H9 (cell line): ENCODE measurements at regions not wholly inside any gene's neighbourhood (a gene's known extent, or its start where the extent isn't known, plus 50 kb on each side); places are given as distances from the start of the nearest gene placed in this dataset.

Source experiments
- DNase-seq: peaks from one replicate; pipeline ENCODE4 v3.0.0-alpha.2; 2017
- H2AFZ ChIP-seq: one replicate; pipeline ENCODE4 v1.6.1; 2013; ENCODE audit warnings: mild to moderate bottlenecking, low read length, control low read depth, moderate library complexity
- H2AK5ac ChIP-seq: 2 replicates; pipeline ENCODE4 v1.6.1; 2013; ENCODE audit warnings: low read length, control low read depth, mixed read lengths; ENCODE audit not compliant: insufficient read length
- H2BK120ac ChIP-seq: one replicate; pipeline ENCODE4 v1.6.1; 2013; ENCODE audit warnings: low read depth, mild to moderate bottlenecking, low read length, control low read depth, inconsistent platforms; ENCODE audit not compliant: poor library complexity, severe bottlenecking
- H2BK12ac ChIP-seq: 2 replicates; pipeline ENCODE4 v1.6.1; 2013; ENCODE audit warnings: low read length, control low read depth, mixed read lengths, low read depth; ENCODE audit not compliant: insufficient read length
- H2BK15ac ChIP-seq: 2 replicates; pipeline ENCODE4 v1.6.1; 2013; ENCODE audit warnings: low read depth, low read length, control low read depth
- H2BK20ac ChIP-seq: one replicate; pipeline ENCODE4 v1.6.1; 2013; ENCODE audit warnings: low read depth, mild to moderate bottlenecking, low read length, control low read depth, inconsistent platforms; ENCODE audit not compliant: poor library complexity, severe bottlenecking
- H2BK5ac ChIP-seq: 2 replicates; pipeline ENCODE4 v1.6.1; 2013; ENCODE audit warnings: low read length, control low read depth, mixed read lengths; ENCODE audit not compliant: insufficient read length
- H3K14ac ChIP-seq: 2 replicates; pipeline ENCODE4 v1.6.1; 2013; ENCODE audit warnings: low read length, control low read depth; ENCODE audit not compliant: insufficient read depth
- H3K18ac ChIP-seq: 2 replicates; pipeline ENCODE4 v1.6.1; 2013; ENCODE audit warnings: low read depth, mild to moderate bottlenecking, mixed read lengths, low read length, control low read depth; ENCODE audit not compliant: insufficient read length
- H3K23ac ChIP-seq: 2 replicates; pipeline ENCODE4 v1.6.1; 2013; ENCODE audit warnings: low read length, control low read depth, mixed read lengths, low read depth; ENCODE audit not compliant: insufficient read length
- H3K23me2 ChIP-seq: 2 replicates; pipeline ENCODE4 v1.6.1; 2013; ENCODE audit warnings: low read depth, mild to moderate bottlenecking, mixed read lengths, low read length, control low read depth; ENCODE audit not compliant: insufficient read length, poor library complexity, severe bottlenecking
- H3K27ac ChIP-seq: 2 replicates; pipeline ENCODE4 v1.5.1; 2013; ENCODE audit warnings: low read length, control low read depth, mixed read lengths, low read depth; ENCODE audit not compliant: insufficient read length
- H3K27me3 ChIP-seq: 2 replicates; pipeline ENCODE4 v1.6.1; 2013; ENCODE audit warnings: low read length, control low read depth, inconsistent platforms; ENCODE audit not compliant: insufficient read depth
- H3K4ac ChIP-seq: 2 replicates; pipeline ENCODE4 v1.6.1; 2013; ENCODE audit warnings: low read depth, mild to moderate bottlenecking, control low read depth, inconsistent platforms, low read length, moderate library complexity
- H3K4me1 ChIP-seq: 2 replicates; pipeline ENCODE4 v1.6.1; 2013; ENCODE audit warnings: low read length, control low read depth, inconsistent platforms; ENCODE audit not compliant: insufficient read depth
- H3K4me2 ChIP-seq: 2 replicates; pipeline ENCODE4 v1.6.1; 2013; ENCODE audit warnings: low read length, control low read depth, mixed read lengths; ENCODE audit not compliant: insufficient read length, insufficient read depth
- H3K56ac ChIP-seq: 2 replicates; pipeline ENCODE4 v1.6.1; 2013; ENCODE audit warnings: low read depth, mild to moderate bottlenecking, mixed read lengths, low read length, control low read depth; ENCODE audit not compliant: insufficient read length
- H3K79me1 ChIP-seq: 2 replicates; pipeline ENCODE4 v1.6.1; 2013; ENCODE audit warnings: low read depth, mild to moderate bottlenecking, moderate library complexity, low read length, control low read depth, inconsistent platforms; ENCODE audit not compliant: insufficient read depth, poor library complexity, severe bottlenecking
- H3K79me2 ChIP-seq: 2 replicates; pipeline ENCODE4 v1.6.1; 2013; ENCODE audit warnings: low read length, control low read depth, inconsistent platforms; ENCODE audit not compliant: insufficient read depth
- H3K9ac ChIP-seq: 2 replicates; pipeline ENCODE4 v1.6.1; 2013; ENCODE audit warnings: low read length, control low read depth, mixed read lengths; ENCODE audit not compliant: insufficient read length; ENCODE audit errors: extremely low read depth
- H3K9me3 ChIP-seq: one replicate; pipeline ENCODE4 v1.6.1; 2013; ENCODE audit warnings: low read depth, low read length, inconsistent platforms; ENCODE audit not compliant: control insufficient read depth
- H3T11ph ChIP-seq: one replicate; pipeline ENCODE4 v1.6.1; 2013; ENCODE audit warnings: mild to moderate bottlenecking, low read length, control low read depth, inconsistent platforms
- H4K20me1 ChIP-seq: one replicate; pipeline ENCODE4 v1.6.1; 2013; ENCODE audit not compliant: control insufficient read depth, insufficient read length, insufficient read depth
- H4K5ac ChIP-seq: 2 replicates; pipeline ENCODE4 v1.6.1; 2013; ENCODE audit warnings: low read depth, mild to moderate bottlenecking, mixed read lengths, low read length, control low read depth; ENCODE audit not compliant: insufficient read length
- H4K8ac ChIP-seq: replicated peaks from 2 replicates; pipeline ENCODE4 v1.6.1; 2013; ENCODE audit warnings: low read length, control low read depth, mixed read lengths, low read depth; ENCODE audit not compliant: insufficient read length
- H4K91ac ChIP-seq: 2 replicates; pipeline ENCODE4 v1.6.1; 2013; ENCODE audit warnings: low read depth, mild to moderate bottlenecking, moderate library complexity, mixed read lengths, low read length, control low read depth; ENCODE audit not compliant: insufficient read length
- H3K27ac Mint-ChIP-seq, 3 experiments: 2 replicates in 2 of 3; 3 replicates in 1 of 3; pipeline ENCODE4 v1.8.0; 2020 to 2021; ENCODE audit warnings: mixed read lengths in 3 of 3, mild to moderate bottlenecking in 1 of 3, moderate library complexity in 1 of 3
- H3K27me3 Mint-ChIP-seq: 2 replicates; pipeline ENCODE4 v1.8.0; 2021; ENCODE audit warnings: low read depth, mild to moderate bottlenecking, moderate library complexity, mixed read lengths
- H3K36me3 Mint-ChIP-seq, 3 experiments: 2 replicates in 2 of 3; 3 replicates in 1 of 3; pipeline ENCODE4 v1.8.0; 2020 to 2021; ENCODE audit warnings: low read depth in 3 of 3, mixed read lengths in 3 of 3; ENCODE audit not compliant: insufficient read depth in 1 of 3
- H3K4me1 Mint-ChIP-seq, 2 experiments: 2 replicates each; pipeline ENCODE4 v1.8.0; 2020; ENCODE audit warnings: mixed read lengths in 2 of 2
- H3K4me3 Mint-ChIP-seq, 2 experiments: 2 replicates in 1 of 2; 3 replicates in 1 of 2; pipeline ENCODE4 v1.8.0; 2020 to 2021; ENCODE audit warnings: mild to moderate bottlenecking in 2 of 2, mixed read lengths in 2 of 2, moderate library complexity in 1 of 2
- H3K9me3 Mint-ChIP-seq, 2 experiments: 2 replicates in 1 of 2; 3 replicates in 1 of 2; pipeline ENCODE4 v1.8.0; 2020; ENCODE audit warnings: mild to moderate bottlenecking in 2 of 2, mixed read lengths in 2 of 2, moderate library complexity in 1 of 2
- CTCF ChIP-seq: fragments of 200-600 bp; sonication (generic); conservative IDR thresholded peaks from 3 replicates; pipeline ENCODE4 v1.8.0; 2021; ENCODE audit warnings: antibody characterized with exemption, mild to moderate bottlenecking
- WGBS: extraction: QIAGEN DNeasy Blood & Tissue Kit; methylation state at CpG from one replicate; pipeline ENCODE4 v1.1.7; 2013; ENCODE audit warnings: missing lambda C conversion rate, low lambda C conversion rate, mixed read lengths; ENCODE audit not compliant: insufficient read length; ENCODE audit errors: extremely low coverage; 5-methylcytosine and 5-hydroxymethylcytosine counted together

- no peak overlapping the region for H3K14ac ChIP-seq
- H3K18ac ChIP-seq = no peak overlapping the region
- H4K91ac ChIP-seq = no peak overlapping the region
- H3T11ph ChIP-seq = no peak overlapping the region
- no peak overlapping the region for H3K4me3 Mint-ChIP-seq
- H3K27ac ChIP-seq = no peak overlapping the region
- no peak overlapping the region for H2BK15ac ChIP-seq
- H3K79me2 ChIP-seq = no peaks in the 10 kb centered on the region
- no peaks in the 10 kb centered on the region for H3K79me1 ChIP-seq
- H3K4ac ChIP-seq = no peak overlapping the region
- no peak overlapping the region for H3K9ac ChIP-seq
- no peaks in the 10 kb centered on the region for H3K36me3 Mint-ChIP-seq
- H3K4me2 ChIP-seq = no peak overlapping the region
- WGBS = no CpG with 5 or more reads among the region's 7 CpGs
- H2BK120ac ChIP-seq = no peak overlapping the region
- H3K23ac ChIP-seq = no peak overlapping the region
- no peak overlapping the region for H2AK5ac ChIP-seq
- H2AFZ ChIP-seq = no peak overlapping the region
- H3K56ac ChIP-seq = no peak overlapping the region
- no peaks in the 10 kb centered on the region for H3K27me3 ChIP-seq
- peaks cover 5 to 6% of the 10 kb centered on the region in 2 experiments for H3K4me1 Mint-ChIP-seq
- DNase-seq = no peak
- no peak overlapping the region for H4K8ac ChIP-seq
- H4K5ac ChIP-seq = no peak overlapping the region
- H3K27me3 Mint-ChIP-seq = no peaks in the 10 kb centered on the region
- no peak overlapping the region for H2BK20ac ChIP-seq
- no peak overlapping the region for H2BK5ac ChIP-seq
- no peaks in the 10 kb centered on the region for H3K4me1 ChIP-seq
- TF ChIP-seq CTCF = no peak
- no peaks in the 10 kb centered on the region for H3K9me3 Mint-ChIP-seq
- H4K20me1 ChIP-seq = no peaks in the 10 kb centered on the region
- no peak overlapping the region for H3K27ac Mint-ChIP-seq
- no peak overlapping the region for H2BK12ac ChIP-seq
- H3K23me2 ChIP-seq = no peaks in the 10 kb centered on the region
- no peaks in the 10 kb centered on the region for H3K9me3 ChIP-seq
Measured at GRCh38 chr10:74766501-74766900, 59.9 kb upstream of the KAT6B start.
